Endothelial cell of umbilical vein (primary cell): ENCODE measurements at regions not wholly inside any gene's neighbourhood (a gene's known extent, or its start where the extent isn't known, plus 50 kb on each side); places are given as distances from the start of the nearest gene placed in this dataset.

ENCODE experiments used
- BruUV-seq: library from RNA; stranded (reverse); fragments of 400-500 nt; replicated peaks from 2 replicates; lab custom pipeline; 2021; lab: Mats Ljungman, UMichigan
- CTCF ChIA-PET: fragments of 300-600, 350-600 bp; sonication (Branson Sonifier 250); formaldehyde crosslinking; loops from one replicate; lab custom pipeline; 2021; ENCODE audit warnings: antibody characterized with exemption, inconsistent platforms; lab: Charles Lee
- POLR2A ChIA-PET: fragments of 300-600, 350-600 bp; sonication (Branson Sonifier 250); formaldehyde crosslinking; loops from one replicate; lab custom pipeline; 2021; ENCODE audit warnings: antibody characterized with exemption, inconsistent platforms; lab: Charles Lee
- DNase-seq: peaks from one replicate; pipeline ENCODE4 v3.0.0-alpha.2; 2011; ENCODE audit warnings: low read depth, low spot score
- FAIRE-seq: peaks from 2 replicates; lab custom pipeline; 2011; peaks lifted over from hg19 to GRCh38; lab: Jason Lieb, UNC
- H2AFZ ChIP-seq: 2 replicates; pipeline ENCODE4 v1.6.0; 2012; ENCODE audit warnings: low read depth, low read length, control low read depth, inconsistent platforms
- H3K27ac ChIP-seq: 2 replicates; pipeline ENCODE4 v1.5.1; 2011; ENCODE audit warnings: low read depth, mild to moderate bottlenecking, control low read depth, low read length, moderate library complexity; ENCODE audit not compliant: insufficient read depth
- H3K27me3 ChIP-seq, 2 experiments: 2 replicates each; pipeline versions ENCODE4 v1.6.0 to v1.6.1; 2011; ENCODE audit warnings: low read length in 2 of 2, mixed read lengths in 1 of 2; ENCODE audit not compliant: control insufficient read depth in 2 of 2, insufficient read depth in 2 of 2
- H3K36me3 ChIP-seq, 2 experiments: 2 replicates in 1 of 2; 3 replicates in 1 of 2; pipeline ENCODE4 v1.5.1; 2011; ENCODE audit warnings: low read length in 2 of 2, mild to moderate bottlenecking in 1 of 2, moderate library complexity in 1 of 2; ENCODE audit not compliant: control insufficient read depth in 2 of 2, insufficient read depth in 2 of 2; ENCODE audit errors: extremely low read depth in 1 of 2
- H3K4me1 ChIP-seq: 3 replicates; pipeline ENCODE4 v1.5.1; 2011; ENCODE audit warnings: mild to moderate bottlenecking, low read length; ENCODE audit not compliant: control insufficient read depth, insufficient read depth; ENCODE audit errors: extremely low read depth
- H3K4me2 ChIP-seq: 2 replicates; pipeline ENCODE4 v1.6.1; 2011; ENCODE audit warnings: low read length, control low read depth, mixed read lengths; ENCODE audit not compliant: insufficient read depth
- H3K4me3 ChIP-seq, 3 experiments: fragments of 200-600 bp in 1 of 3; sonication (generic), shearing (Covaris generic) in 1 of 3; replicated peaks in 1 of 3; 2 replicates each; pipeline ENCODE4 v1.5.1; 2011 to 2016; ENCODE audit warnings: control low read depth in 3 of 3, low read length in 3 of 3, mild to moderate bottlenecking in 2 of 3, inconsistent platforms in 1 of 3, low read depth in 1 of 3, moderate library complexity in 1 of 3; ENCODE audit not compliant: insufficient read depth in 1 of 3
- H3K79me2 ChIP-seq: 2 replicates; pipeline ENCODE4 v1.6.0; 2012; ENCODE audit warnings: low read length, inconsistent platforms; ENCODE audit not compliant: control insufficient read depth, insufficient read depth
- H3K9ac ChIP-seq: replicated peaks from 2 replicates; pipeline ENCODE3; 2011; ENCODE audit warnings: low read length, control low read depth; ENCODE audit not compliant: insufficient read depth; ENCODE audit errors: extremely low read depth
- H3K9me1 ChIP-seq: replicated peaks from 3 replicates; pipeline ENCODE4 v1.6.0; 2011; ENCODE audit warnings: mild to moderate bottlenecking, low read length; ENCODE audit not compliant: control insufficient read depth, insufficient read depth; ENCODE audit errors: extremely low read depth
- H3K9me3 ChIP-seq: replicated peaks from 2 replicates; pipeline ENCODE4 v1.5.1; 2012; ENCODE audit warnings: low read length, inconsistent platforms; ENCODE audit not compliant: control insufficient read depth, insufficient read depth
- H4K20me1 ChIP-seq: replicated peaks from 2 replicates; pipeline ENCODE3; 2011; ENCODE audit warnings: mild to moderate bottlenecking, low read length; ENCODE audit not compliant: control insufficient read depth, insufficient read depth; ENCODE audit errors: extremely low read depth
- dilution Hi-C: fragments of 300-500 bp; cut with MboI; formaldehyde crosslinking; loops from one replicate; pipeline ENCODE4 v1.15.0; 2019; ENCODE audit warnings: low sequenced_read_pairs; ENCODE audit not compliant: extremely low pct_ligation_motif_present
- intact Hi-C: fragments of 100-400 bp; cut with micrococcal nuclease; formaldehyde crosslinking; loops from one replicate; pipeline ENCODE4 v1.10.0; 2022
- TF ChIP-seq, protein P1 (sequence below), 2 donors: IDR thresholded peaks; 1 replicate in 1 of 2; 2 replicates in 1 of 2; pipeline ENCODE4 v1.5.1; 2011; ENCODE audit warnings: low read length in 2 of 2, mild to moderate bottlenecking in 2 of 2, moderate library complexity in 2 of 2, control low read depth in 1 of 2, inconsistent platforms in 1 of 2, low read depth in 1 of 2; ENCODE audit not compliant: insufficient read depth in 1 of 2; ENCODE audit errors: extremely low read depth in 1 of 2

DNA sequence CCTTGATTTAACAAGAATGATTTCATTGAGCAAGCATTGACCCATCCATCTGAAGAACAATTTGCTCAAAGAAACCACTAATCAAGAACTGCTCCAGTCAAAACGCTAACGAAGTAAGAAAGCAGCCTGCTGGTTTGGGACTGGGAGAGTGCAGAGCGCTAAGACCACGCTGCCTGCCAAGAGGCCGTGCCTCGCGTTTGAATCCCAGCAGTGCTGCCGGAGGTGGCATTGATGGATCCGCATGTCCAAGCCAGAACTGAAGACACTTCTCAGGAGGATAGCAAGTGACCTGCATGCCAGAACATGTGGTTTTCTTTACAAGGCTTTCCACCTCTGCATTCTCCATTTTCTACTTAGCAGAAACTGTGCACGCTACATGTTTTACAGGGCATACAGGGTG lies 105.2 kb upstream of the FOXC1 start:
- Histone ChIP-seq H3K9me1 (no peaks in the 10 kb centered on the region), H2AFZ (no peak overlapping the region), H3K27me3 (peaks cover 0 to 3% of the 10 kb centered on the region in 2 experiments), H3K4me1 (no peaks in the 10 kb centered on the region), H3K36me3 (no peaks in the 10 kb centered on the region), H3K4me2 (no peak overlapping the region), H3K27ac (no peak overlapping the region), H3K9ac (no peak overlapping the region), H3K79me2 (no peaks in the 10 kb centered on the region), H3K9me3 (no peaks in the 10 kb centered on the region), H3K4me3 (no peak overlapping the region), H4K20me1 (no peaks in the 10 kb centered on the region)
- dilution Hi-C loops: no loop called here
- ChIA-PET POLR2A (no interaction called here), CTCF (no interaction called here)
- TF ChIP-seq, protein P1, sequence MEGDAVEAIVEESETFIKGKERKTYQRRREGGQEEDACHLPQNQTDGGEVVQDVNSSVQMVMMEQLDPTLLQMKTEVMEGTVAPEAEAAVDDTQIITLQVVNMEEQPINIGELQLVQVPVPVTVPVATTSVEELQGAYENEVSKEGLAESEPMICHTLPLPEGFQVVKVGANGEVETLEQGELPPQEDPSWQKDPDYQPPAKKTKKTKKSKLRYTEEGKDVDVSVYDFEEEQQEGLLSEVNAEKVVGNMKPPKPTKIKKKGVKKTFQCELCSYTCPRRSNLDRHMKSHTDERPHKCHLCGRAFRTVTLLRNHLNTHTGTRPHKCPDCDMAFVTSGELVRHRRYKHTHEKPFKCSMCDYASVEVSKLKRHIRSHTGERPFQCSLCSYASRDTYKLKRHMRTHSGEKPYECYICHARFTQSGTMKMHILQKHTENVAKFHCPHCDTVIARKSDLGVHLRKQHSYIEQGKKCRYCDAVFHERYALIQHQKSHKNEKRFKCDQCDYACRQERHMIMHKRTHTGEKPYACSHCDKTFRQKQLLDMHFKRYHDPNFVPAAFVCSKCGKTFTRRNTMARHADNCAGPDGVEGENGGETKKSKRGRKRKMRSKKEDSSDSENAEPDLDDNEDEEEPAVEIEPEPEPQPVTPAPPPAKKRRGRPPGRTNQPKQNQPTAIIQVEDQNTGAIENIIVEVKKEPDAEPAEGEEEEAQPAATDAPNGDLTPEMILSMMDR (IDR thresholded peaks at IDR 0.05; ENCODE audit: extremely low read depth in 1 of 2, insufficient read depth in 1 of 2, low read depth in 1 of 2, low read length in 2 of 2): no peak
- intact Hi-C loops: no loop called here
- no TSS peak for BruUV-seq
- DNase-seq (no peak), FAIRE-seq (no peak)

DNA sequence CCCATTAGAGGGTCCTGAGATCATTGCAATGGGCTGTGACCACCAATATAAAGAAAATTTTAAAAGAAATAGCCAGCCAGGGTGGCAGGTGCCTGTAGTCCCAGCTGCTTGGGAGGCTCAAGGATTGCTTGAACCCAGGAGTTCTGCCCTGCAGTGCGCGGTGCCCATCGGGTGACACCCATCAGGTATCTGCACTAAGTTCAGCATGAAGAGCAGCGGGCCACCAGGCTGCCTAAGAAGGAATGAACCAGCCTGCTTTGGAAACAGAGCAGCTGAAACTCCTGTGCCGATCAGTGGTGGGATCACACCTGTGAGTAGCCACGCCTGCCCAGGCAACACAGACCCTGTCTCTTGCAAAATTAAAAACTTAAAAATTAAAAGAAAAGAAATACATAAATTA lies 102.5 kb upstream of the FOXC1 start:
- H3K27me3 ChIP-seq: peaks cover 0 to 3% of the 10 kb centered on the region in 2 experiments
- DNase-seq: no peak
- no peak overlapping the region for H3K27ac ChIP-seq
- H4K20me1 ChIP-seq: no peaks in the 10 kb centered on the region
- intact Hi-C loops: no loop called here
- H3K4me1 ChIP-seq: no peaks in the 10 kb centered on the region
- no peak overlapping the region for H2AFZ ChIP-seq
- no peaks in the 10 kb centered on the region for H3K36me3 ChIP-seq
- TF ChIP-seq, protein P1 (IDR thresholded peaks at IDR 0.05; ENCODE audit: extremely low read depth in 1 of 2, insufficient read depth in 1 of 2, low read depth in 1 of 2, low read length in 2 of 2): no peak
- no peaks in the 10 kb centered on the region for H3K9me1 ChIP-seq
- ChIA-PET CTCF (no interaction called here), POLR2A (no interaction called here)
- H3K4me2 ChIP-seq: no peak overlapping the region
- no peak overlapping the region for H3K4me3 ChIP-seq
- H3K9me3 ChIP-seq: no peaks in the 10 kb centered on the region
- dilution Hi-C loops: no loop called here
- H3K9ac ChIP-seq: no peak overlapping the region
- no TSS peak for BruUV-seq
- FAIRE-seq: no peak
- no peaks in the 10 kb centered on the region for H3K79me2 ChIP-seq
